GM19035 (cell line): ENCODE measurements at regions not wholly inside any gene's neighbourhood (a gene's known extent, or its start where the extent isn't known, plus 50 kb on each side); places are given as distances from the start of the nearest gene placed in this dataset.
"Not testable (repeated sequence)": the region's sequence is repeated elsewhere in the genome, so short reads cannot be mapped to it uniquely, and the experiment has no call there.

Experiments used
- ATAC-seq: cut with Tn5 transposase; IDR thresholded peaks from one replicate; pipeline ENCODE4 v1.9.1; 2021; ENCODE audit not compliant: unreplicated experiment

DNA sequence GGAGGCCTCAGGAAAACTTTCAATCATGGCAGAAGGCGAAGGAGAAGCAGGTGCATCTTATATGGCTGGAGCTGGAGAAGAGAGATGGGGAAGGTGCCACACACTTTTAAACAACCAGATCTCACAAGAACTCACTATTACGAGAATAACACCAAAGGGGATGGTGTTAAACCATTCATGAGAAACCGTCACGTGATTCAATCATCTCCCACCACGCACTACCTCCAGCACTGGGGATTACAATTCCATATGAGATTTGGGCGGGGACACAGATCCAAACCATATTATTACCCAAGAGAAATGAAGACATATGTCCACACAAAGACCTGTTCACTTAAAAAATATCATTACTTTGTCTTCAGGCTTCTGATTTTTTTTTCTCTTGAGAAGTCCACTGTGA lies 518.5 kb downstream of the DCDC2C start:
- no peak for ATAC-seq

- ATAC-seq, result not testable (repeated sequence)
Measured at GRCh38 chr2:4244422-4244821, 541.0 kb downstream of the DCDC2C start.

- no peak for ATAC-seq
Measured at GRCh38 chr2:4246364-4247131, 543.2 kb downstream of the DCDC2C start.

DNA sequence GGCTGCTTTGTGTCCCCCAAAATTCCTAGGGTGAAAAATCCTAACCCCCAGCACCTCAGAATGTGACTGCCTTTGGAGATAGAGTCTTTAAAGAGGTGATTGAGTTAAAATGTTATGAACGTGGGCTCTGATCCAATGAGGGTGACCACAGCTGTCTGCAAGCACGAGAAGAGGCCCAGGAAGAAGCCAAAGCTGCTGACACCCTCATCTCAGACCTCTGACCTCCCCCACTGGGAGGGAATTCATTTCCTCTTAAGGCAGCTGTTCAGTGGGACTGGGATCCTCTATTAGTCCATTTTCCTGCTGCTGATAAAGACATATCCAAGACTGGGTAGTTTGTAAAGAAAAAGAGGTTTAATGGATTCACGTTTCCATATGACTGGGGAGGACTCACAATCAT lies 544.4 kb downstream of the DCDC2C start:
- no peak for ATAC-seq

- no peak for ATAC-seq
Measured at GRCh38 chr2:4255491-4255890, 552.1 kb downstream of the DCDC2C start.

GRCh38 chr2:4256351-4256750 lies 553.0 kb downstream of the DCDC2C start:
- ATAC-seq, result no peak

DNA sequence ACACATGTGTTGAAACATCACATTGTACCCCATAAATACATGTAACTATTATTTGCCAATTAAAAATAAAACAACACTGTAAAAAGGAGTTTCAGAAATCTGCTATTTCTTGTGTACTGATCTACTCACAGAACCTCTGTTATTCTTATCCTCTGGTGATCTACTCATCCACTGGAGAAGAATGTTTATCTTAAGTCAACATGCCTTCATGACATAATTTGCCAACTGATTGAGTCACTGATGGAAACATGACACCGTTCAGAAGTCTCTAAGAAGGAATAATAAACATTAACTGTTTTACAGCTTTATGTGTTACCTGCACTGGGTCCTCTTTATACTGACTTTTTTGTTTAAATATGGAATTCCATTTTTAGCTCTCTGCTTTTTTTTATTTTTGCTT lies 555.2 kb downstream of the DCDC2C start:
- no peak for ATAC-seq

- no peak for ATAC-seq
Measured at GRCh38 chr2:4265936-4266335, 562.6 kb downstream of the DCDC2C start.

GRCh38 chr2:4269885-4270284 lies 566.5 kb downstream of the DCDC2C start:
- ATAC-seq, result no peak

DNA sequence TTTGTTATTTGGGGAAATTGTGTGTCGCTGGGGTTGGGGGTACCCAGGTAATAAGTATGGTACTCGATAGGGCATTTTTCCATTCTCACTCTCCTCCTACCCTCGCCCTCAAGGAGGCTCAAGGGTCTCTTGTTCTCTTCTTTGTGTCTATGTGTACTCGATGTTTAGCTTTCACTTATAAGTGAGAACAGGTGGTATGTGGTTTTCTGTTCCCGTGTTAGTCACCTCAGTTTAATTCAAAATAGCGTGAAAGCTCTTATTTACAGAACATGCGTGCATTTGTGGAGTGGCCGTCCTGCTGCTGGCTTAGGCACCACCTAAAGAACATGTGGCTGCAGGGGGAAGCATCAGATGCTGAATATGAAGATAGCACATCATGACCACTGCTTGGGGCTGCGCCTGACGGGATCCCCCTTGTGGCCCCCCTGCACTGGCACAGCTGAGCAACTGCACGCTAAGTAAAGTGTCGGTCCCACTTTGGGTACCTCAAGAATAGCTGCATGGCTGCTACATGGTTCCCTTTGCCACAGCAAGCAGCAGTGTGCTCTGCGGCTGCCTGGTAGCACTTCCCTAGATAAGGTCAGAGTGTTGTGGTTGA lies 569.0 kb downstream of the DCDC2C start:
- no peak for ATAC-seq

DNA sequence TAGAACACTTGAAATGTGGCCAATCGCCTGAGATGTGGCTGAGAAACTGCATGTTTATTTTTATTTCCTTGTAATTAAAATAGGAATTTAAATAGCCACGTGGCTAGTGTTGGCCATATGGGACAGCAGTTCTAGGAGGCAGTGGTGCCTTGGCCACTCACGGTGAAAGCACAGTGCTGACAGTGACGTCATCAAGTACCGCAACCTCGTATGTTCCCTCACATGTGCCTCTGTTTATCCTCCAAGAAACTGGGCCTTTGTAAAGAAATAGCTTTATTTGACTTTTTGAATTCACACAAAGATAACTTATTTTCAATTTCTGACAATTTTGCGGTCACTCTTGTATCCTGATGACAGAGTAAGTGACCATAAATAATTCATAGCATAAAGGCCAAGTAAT lies 575.0 kb downstream of the DCDC2C start:
- no peak for ATAC-seq

GRCh38 chr2:4279431-4279830 lies 576.1 kb downstream of the DCDC2C start:
- ATAC-seq, result no peak

DNA sequence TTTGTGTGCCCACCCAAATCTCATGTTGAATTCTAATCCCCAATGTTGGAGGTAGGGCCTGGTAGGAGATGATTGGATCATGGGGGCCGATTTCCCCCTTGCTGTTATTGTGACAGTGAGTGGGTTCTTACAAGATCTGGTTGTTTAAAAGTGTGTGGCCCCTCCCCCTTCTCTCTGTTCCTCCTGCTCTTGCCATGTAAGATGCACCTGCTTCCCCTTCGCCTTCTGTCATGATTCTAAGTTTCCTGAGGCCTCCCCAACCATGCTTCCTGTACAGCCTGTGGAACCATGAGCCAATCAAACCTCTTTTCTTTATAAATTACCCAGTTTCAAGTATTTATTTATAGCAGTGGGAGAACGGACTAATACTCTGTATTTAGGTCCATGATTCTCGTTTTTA lies 588.1 kb downstream of the DCDC2C start:
- ATAC-seq, result no peak

DNA sequence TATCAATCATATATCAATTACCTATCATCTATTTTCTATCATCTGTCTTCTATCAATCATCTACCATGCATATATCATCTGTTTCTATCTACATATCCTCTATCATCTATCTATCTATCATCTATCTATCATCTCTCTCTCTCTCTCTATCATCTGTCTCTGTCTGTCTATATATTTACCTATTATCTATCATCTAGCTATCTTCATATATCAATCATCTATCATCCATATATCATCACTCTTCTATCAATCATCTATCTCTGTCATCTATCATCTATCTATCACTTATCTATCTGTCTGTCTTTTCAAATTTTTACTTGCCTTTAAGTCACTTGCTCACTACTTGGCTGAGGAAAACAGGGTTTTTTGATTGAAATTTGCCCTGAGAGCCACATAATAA lies 592.3 kb downstream of the DCDC2C start:
- ATAC-seq, result no peak

- ATAC-seq, result no peak
Measured at GRCh38 chr2:4300616-4301015, 597.2 kb downstream of the DCDC2C start.

DNA sequence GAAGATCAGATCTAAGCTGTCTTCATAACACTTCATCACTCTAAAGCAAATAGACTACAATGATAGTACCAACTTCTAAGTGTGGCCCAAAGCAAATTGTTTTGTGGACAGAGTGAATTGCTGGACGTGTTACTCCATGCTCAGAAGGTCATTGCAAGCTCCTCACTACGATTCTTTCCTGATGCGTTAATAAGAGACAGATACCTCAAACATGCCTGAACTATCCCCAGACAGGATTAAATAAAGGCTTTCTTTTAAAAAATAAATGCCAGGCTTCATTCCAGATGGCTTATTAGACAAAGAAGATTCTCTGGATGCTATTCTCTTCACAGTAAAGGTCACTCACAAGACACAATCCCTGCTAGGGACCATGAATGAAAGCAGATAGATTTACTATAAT lies 621.2 kb downstream of the DCDC2C start:
- ATAC-seq, result no peak

DNA sequence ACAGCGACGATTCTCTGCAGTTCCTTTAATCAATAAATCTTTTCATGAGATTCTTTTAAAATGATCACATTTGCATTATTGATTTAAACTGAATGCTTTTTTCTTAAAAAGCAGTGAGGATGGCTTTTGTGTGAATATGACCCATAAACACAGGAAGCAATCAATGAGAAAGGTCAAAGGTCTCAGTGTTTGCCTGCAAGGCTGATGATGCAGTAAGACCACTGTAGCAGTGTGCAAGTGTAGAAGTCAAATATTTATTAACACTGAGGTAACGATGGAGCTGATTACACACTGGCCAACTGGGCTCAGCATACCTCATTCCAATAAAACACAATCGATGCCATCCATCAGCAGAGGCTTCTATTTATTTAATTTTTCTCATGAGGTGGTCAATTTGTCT lies 633.5 kb downstream of the DCDC2C start:
- ATAC-seq, result no peak

DNA sequence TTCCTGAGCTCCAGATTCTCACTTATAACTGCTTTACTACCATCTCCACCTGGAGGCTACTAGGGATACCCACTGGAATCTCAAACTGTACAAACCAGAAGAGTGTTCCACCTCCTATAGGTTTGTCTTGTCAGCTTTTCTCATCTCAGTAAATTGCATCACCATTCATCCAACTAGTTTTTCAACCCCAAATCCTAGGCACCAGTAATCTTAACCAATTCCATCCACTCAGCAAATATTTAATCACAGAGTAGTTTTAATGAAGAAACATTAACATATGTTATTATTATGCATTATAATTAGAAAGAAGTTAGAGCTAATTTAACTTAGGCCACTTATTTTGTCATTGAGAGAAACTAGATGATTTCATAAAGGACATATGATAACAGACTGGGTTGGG lies 635.0 kb downstream of the DCDC2C start:
- no peak for ATAC-seq

- no peak for ATAC-seq
Measured at GRCh38 chr2:4340536-4340935, 637.2 kb downstream of the DCDC2C start.

DNA sequence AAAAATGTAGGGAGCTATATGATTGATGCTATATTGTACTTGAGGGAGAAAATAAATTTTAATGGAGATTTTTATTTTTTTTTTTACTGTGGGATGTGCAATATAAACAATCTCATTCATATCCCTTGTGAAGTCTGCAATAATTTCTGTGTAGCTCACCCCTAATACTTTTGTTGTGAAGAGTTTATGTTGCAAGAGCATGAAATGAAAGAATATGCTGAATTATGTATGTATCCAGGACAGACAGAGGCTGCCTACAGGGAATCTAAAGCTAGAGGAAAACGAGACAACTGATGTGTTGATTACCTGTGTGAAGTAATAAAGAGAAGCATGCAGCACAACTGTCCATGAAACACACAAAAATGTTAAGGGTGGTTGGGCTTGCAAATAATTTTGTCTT lies 643.3 kb downstream of the DCDC2C start:
- ATAC-seq, result no peak

GRCh38 chr2:4353668-4354067 lies 650.3 kb downstream of the DCDC2C start:
- ATAC-seq, result no peak

GRCh38 chr2:4354164-4354563 lies 650.8 kb downstream of the DCDC2C start:
- ATAC-seq, result no peak

GRCh38 chr2:4354678-4355077 lies 651.3 kb downstream of the DCDC2C start:
- no peak for ATAC-seq
